GM23248 (cell line): ENCODE measurements at regions not wholly inside any gene's neighbourhood (a gene's known extent, or its start where the extent isn't known, plus 50 kb on each side); places are given as distances from the start of the nearest gene placed in this dataset.

ENCODE experiments used
- EZH2 ChIP-seq: fragments of 200-600 bp; sonication (generic); IDR thresholded peaks from 2 replicates; pipeline ENCODE4 v1.6.1; 2018; ENCODE audit warnings: antibody characterized with exemption, mild to moderate bottlenecking; ENCODE audit not compliant: insufficient read depth, poor library complexity, severe bottlenecking
- EZH2phosphoT487 ChIP-seq: fragments of 200-600 bp; sonication (generic); IDR thresholded peaks from 2 replicates; pipeline ENCODE4 v1.6.1; 2018; ENCODE audit warnings: antibody characterized with exemption, moderate library complexity, mild to moderate bottlenecking, low read depth; ENCODE audit not compliant: insufficient read depth

DNA sequence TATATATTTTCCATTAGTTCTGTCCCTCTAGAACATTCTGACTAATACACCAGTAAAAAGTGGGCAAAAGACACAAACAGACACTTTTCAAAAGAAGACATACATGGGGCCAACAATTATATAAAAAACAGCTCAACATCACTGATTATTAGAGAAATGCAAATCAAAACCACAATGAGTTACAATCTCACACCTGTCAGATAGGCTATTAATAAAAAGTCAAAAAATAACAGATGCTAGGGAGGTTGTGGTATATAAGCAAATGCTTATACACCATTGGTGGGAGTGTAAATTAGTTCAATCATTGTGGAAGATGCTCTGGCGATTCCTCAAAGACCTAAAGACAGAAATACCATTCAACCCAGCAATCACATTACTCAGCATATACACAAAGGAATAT, 1707.8 kb downstream of the GRIK2 start:
- TF ChIP-seq EZH2 (no peak), EZH2phosphoT487 (no peak)
